HepG2 (cell line): ENCODE measurements at regions not wholly inside any gene's neighbourhood (a gene's known extent, or its start where the extent isn't known, plus 50 kb on each side); places are given as distances from the start of the nearest gene placed in this dataset.

Experiments
- ATAC-seq: fragments of 200-7000 bp; cut with Tn5 transposase; 3 replicates; pipeline ENCODE4 v1.9.1; 2020; ENCODE audit warnings: mild to moderate bottlenecking, moderate library complexity
- BruUV-seq: library from RNA; stranded (reverse); fragments of 400-500 nt; replicated peaks from 2 replicates; lab custom pipeline; 2021; lab: Mats Ljungman, UMichigan
- CTCF ChIA-PET: fragments of 300-600 bp; formaldehyde crosslinking; extraction: SDS; loops from one replicate; lab custom pipeline; 2021; ENCODE audit warnings: low total read pairs, inconsistent platforms, low intra/inter-chr PET ratio; lab: Yijun Ruan, JAX
- POLR2A ChIA-PET: fragments of 350-600 bp; sonication (Branson Sonifier 250); formaldehyde crosslinking; loops from one replicate; lab custom pipeline; 2020; ENCODE audit warnings: antibody characterized with exemption, inconsistent platforms; lab: Yijun Ruan, JAX
- DNase-seq: peaks from one replicate; pipeline ENCODE4 v3.0.0-alpha.2; 2015; ENCODE audit warnings: low spot score
- FAIRE-seq: peaks from 3 replicates; lab custom pipeline; 2011; peaks lifted over from hg19 to GRCh38; lab: Jason Lieb, UNC
- H2AFZ ChIP-seq: one replicate; pipeline ENCODE4 v1.6.1; 2011; ENCODE audit warnings: low read length, inconsistent platforms
- H3K27ac ChIP-seq: fragments of 300-600 bp; 3 replicates; pipeline ENCODE4 v1.8.0; 2011; ENCODE audit warnings: mixed run types, mild to moderate bottlenecking, mixed read lengths, low read length, inconsistent platforms; ENCODE audit not compliant: insufficient read depth; ENCODE audit errors: extremely low read length
- H3K27me3 ChIP-seq, 2 experiments: fragments of 200-600 bp in 1 of 2; 2 replicates in 1 of 2; 3 replicates in 1 of 2; pipeline versions ENCODE4 v1.6.0 to v1.8.0; 2011; ENCODE audit warnings: low read length in 2 of 2, mild to moderate bottlenecking in 2 of 2, moderate library complexity in 2 of 2, inconsistent platforms in 1 of 2; ENCODE audit not compliant: insufficient read depth in 2 of 2, control insufficient read depth in 1 of 2
- H3K36me3 ChIP-seq, 2 experiments: fragments of 200-600 bp in 1 of 2; replicated peaks in 1 of 2; 2 replicates in 1 of 2; 3 replicates in 1 of 2; pipeline versions ENCODE4 v1.5.1 to v1.8.0; 2011; ENCODE audit warnings: low read length in 2 of 2, inconsistent platforms in 1 of 2; ENCODE audit not compliant: insufficient read depth in 2 of 2, control insufficient read depth in 1 of 2
- H3K4me1 ChIP-seq: 2 replicates; pipeline ENCODE4 v1.5.1; 2012; ENCODE audit warnings: low read length, inconsistent platforms; ENCODE audit not compliant: insufficient read depth
- H3K4me2 ChIP-seq: 2 replicates; pipeline ENCODE4 v1.6.0; 2011; ENCODE audit warnings: low read depth, low read length, inconsistent platforms
- H3K4me3 ChIP-seq, 3 experiments: fragments of 200-600 bp in 1 of 3; sonication (generic), shearing (Covaris generic) in 1 of 3; replicated peaks in 1 of 3; 2 replicates each; pipeline ENCODE4 v1.5.1; 2011 to 2016; ENCODE audit warnings: low read length in 3 of 3, inconsistent platforms in 2 of 3, low read depth in 2 of 3, mild to moderate bottlenecking in 2 of 3, control low read depth in 1 of 3, mixed read lengths in 1 of 3; ENCODE audit not compliant: insufficient read depth in 1 of 3
- H3K79me2 ChIP-seq: one replicate; pipeline ENCODE4 v1.6.1; 2011; ENCODE audit warnings: low read length, inconsistent platforms; ENCODE audit not compliant: insufficient read depth
- H3K9ac ChIP-seq: 2 replicates; pipeline ENCODE4 v1.6.0; 2011; ENCODE audit warnings: mild to moderate bottlenecking, low read depth, low read length, inconsistent platforms; ENCODE audit not compliant: insufficient read depth
- H3K9me3 ChIP-seq: 2 replicates; pipeline ENCODE4 v1.5.1; 2012; ENCODE audit warnings: mild to moderate bottlenecking, low read length
- H4K20me1 ChIP-seq: 2 replicates; pipeline ENCODE4 v1.6.0; 2011; ENCODE audit warnings: inconsistent platforms, mild to moderate bottlenecking, low read length, moderate library complexity; ENCODE audit not compliant: insufficient read depth
- ATF7 ChIP-seq, 2 experiments: fragments of 450-650 bp in 1 of 2; sonication (generic) in 1 of 2; formaldehyde crosslinking in 1 of 2; IDR thresholded peaks; 2 replicates each; pipeline versions ENCODE4 v1.4.0 to v1.6.1; 2016 to 2020; ENCODE audit warnings: antibody characterized with exemption in 1 of 2, mild to moderate bottlenecking in 1 of 2, missing genetic modification reagents in 1 of 2
- CBX5 ChIP-seq: sonication (generic); formaldehyde crosslinking; IDR thresholded peaks from 2 replicates; pipeline ENCODE4 v1.4.0; 2020; ENCODE audit warnings: missing genetic modification reagents, borderline replicate concordance
- EED ChIP-seq: sonication (generic); formaldehyde crosslinking; IDR thresholded peaks from 2 replicates; pipeline ENCODE4 v1.5.0; 2020; ENCODE audit warnings: mild to moderate bottlenecking, missing genetic modification reagents
- GATAD2A ChIP-seq: IDR thresholded peaks from 2 replicates; pipeline ENCODE4 v1.6.1; 2016
- GPBP1L1 ChIP-seq: sonication (generic); formaldehyde crosslinking; IDR thresholded peaks from 2 replicates; pipeline ENCODE4 v1.5.0; 2020; ENCODE audit warnings: mild to moderate bottlenecking, missing genetic modification reagents
- MEIS1 ChIP-seq: sonication (generic); formaldehyde crosslinking; IDR thresholded peaks from 2 replicates; pipeline ENCODE4 v1.9.0; 2021; ENCODE audit warnings: mild to moderate bottlenecking, missing genetic modification reagents, moderate library complexity, borderline replicate concordance
- NPAS2 ChIP-seq: sonication (generic); formaldehyde crosslinking; IDR thresholded peaks from 2 replicates; pipeline ENCODE4 v1.8.0; 2022; ENCODE audit warnings: mild to moderate bottlenecking, missing genetic modification reagents, borderline replicate concordance
- RFX3 ChIP-seq: IDR thresholded peaks from 2 replicates; pipeline ENCODE4 v1.6.1; 2016; ENCODE audit warnings: missing biosample characterization, missing genetic modification reagents
- RORA ChIP-seq: sonication (generic); formaldehyde crosslinking; IDR thresholded peaks from 2 replicates; pipeline ENCODE4 v1.5.0; 2020; ENCODE audit warnings: mild to moderate bottlenecking, missing genetic modification reagents, moderate library complexity
- SOX13 ChIP-seq, 3 experiments: fragments of 450-650 bp in 1 of 3; sonication (generic) in 1 of 3; formaldehyde crosslinking in 1 of 3; IDR thresholded peaks in 2 of 3; conservative IDR thresholded peaks in 1 of 3; 2 replicates each; pipeline versions ENCODE4 v1.5.0 to v1.6.1; 2016 to 2020; ENCODE audit warnings: antibody characterized with exemption in 1 of 3, mild to moderate bottlenecking in 1 of 3, missing compliant biosample characterization in 1 of 3, missing genetic modification reagents in 1 of 3, moderate library complexity in 1 of 3
- TAF1 ChIP-seq: sonication (generic); formaldehyde crosslinking; IDR thresholded peaks from 2 replicates; pipeline ENCODE4 v1.4.0; 2020; ENCODE audit warnings: missing genetic modification reagents
- TP53 ChIP-seq: sonication (generic); formaldehyde crosslinking; conservative IDR thresholded peaks from 2 replicates; pipeline ENCODE4 v1.4.0; 2020; ENCODE audit warnings: missing genetic modification reagents
- ZFAT ChIP-seq: sonication (generic); formaldehyde crosslinking; conservative IDR thresholded peaks from 2 replicates; pipeline ENCODE4 v1.8.1; 2023; ENCODE audit warnings: missing genetic modification reagents, inconsistent platforms
- ZNF446 ChIP-seq: sonication (generic); formaldehyde crosslinking; IDR thresholded peaks from 2 replicates; pipeline ENCODE4 v1.5.0; 2020; ENCODE audit warnings: mild to moderate bottlenecking, missing genetic modification reagents
- ZNF468 ChIP-seq: sonication (generic); formaldehyde crosslinking; IDR thresholded peaks from 2 replicates; pipeline ENCODE4 v1.8.0; 2022; ENCODE audit warnings: mild to moderate bottlenecking, moderate library complexity, missing genetic modification reagents
- ZNF549 ChIP-seq: sonication (generic); formaldehyde crosslinking; IDR thresholded peaks from 2 replicates; pipeline ENCODE4 v1.5.0; 2020; ENCODE audit warnings: missing genetic modification reagents
- WGBS: methylation state at CpG from one replicate; pipeline ENCODE4 v1.1.6; 2017; ENCODE audit warnings: low lambda C conversion rate; 5-methylcytosine and 5-hydroxymethylcytosine counted together
- in situ Hi-C: cut with HindIII; loops from 2 replicates; pipeline ENCODE4 v1.10.0; 2017; ENCODE audit warnings: low pct_unique_long_range_greater_than_20kb; ENCODE audit not compliant: extremely low pct_ligation_motif_present
- intact Hi-C: fragments of 100-400 bp; cut with micrococcal nuclease; formaldehyde crosslinking; loops from one replicate; pipeline ENCODE4 v1.10.0; 2022; ENCODE audit not compliant: unreplicated experiment

GRCh38 chr5:99398976-99399375, 470.2 kb upstream of the CHD1 start:
- POLR2A ChIA-PET: no interaction called here
- no peak for ATAC-seq

GRCh38 chr5:99386406-99387077, 457.7 kb upstream of the CHD1 start:
- CTCF ChIA-PET: no interaction called here
- Histone ChIP-seq H2AFZ (no peak overlapping the region), H3K4me3 (no peak overlapping the region), H3K9ac (no peak overlapping the region), H3K79me2 (no peaks in the 10 kb centered on the region), H3K9me3 (peaks cover 16% of the 10 kb centered on the region), H3K27me3 (no peaks in the 10 kb centered on the region), H4K20me1 (no peaks in the 10 kb centered on the region), H3K36me3 (no peaks in the 10 kb centered on the region), H3K4me2 (no peak overlapping the region), H3K27ac (no peak overlapping the region), H3K4me1 (no peaks in the 10 kb centered on the region)
- ATAC-seq (no peak), FAIRE-seq (no peak), DNase-seq (no peak)
- no TSS peak for BruUV-seq
- no peak for TF ChIP-seq GATAD2A
- no peak for TF ChIP-seq ZNF468 (CRISPR knock-in tag)
- TF ChIP-seq ZFAT (CRISPR knock-in tag): no peak
- no peak for TF ChIP-seq MEIS1 (CRISPR knock-in tag)
- TF ChIP-seq SOX13 (IDR thresholded peaks at IDR 0.05): no peak
- no peak for TF ChIP-seq SOX13 (CRISPR knock-in tag; conservative IDR thresholded peaks at IDR 0.05 in 1 of 2, IDR thresholded peaks at IDR 0.05 in 1 of 2)
- no peak for TF ChIP-seq RFX3 (CRISPR knock-in tag)
- TF ChIP-seq ZNF549 (CRISPR knock-in tag): no peak
- no peak for TF ChIP-seq TAF1
- no peak for TF ChIP-seq TP53 (CRISPR knock-in tag)
- WGBS: 18% methylated on average over 1 of the region's 1 CpG
- in situ Hi-C loops (no loop called here), intact Hi-C loops (no loop called here)
- POLR2A ChIA-PET: no interaction called here

More at GRCh38 chr5:99398976-99399375, 470.2 kb upstream of the CHD1 start:
- DNase-seq (no peak), FAIRE-seq (no peak)
- Histone ChIP-seq H3K4me3 (no peak overlapping the region), H3K9me3 (peaks cover 5% of the 10 kb centered on the region), H3K79me2 (no peaks in the 10 kb centered on the region), H2AFZ (no peak overlapping the region), H3K27ac (no peak overlapping the region), H4K20me1 (no peaks in the 10 kb centered on the region), H3K4me2 (no peak overlapping the region), H3K4me1 (no peaks in the 10 kb centered on the region), H3K36me3 (no peaks in the 10 kb centered on the region), H3K9ac (no peak overlapping the region), H3K27me3 (no peaks in the 10 kb centered on the region)
- in situ Hi-C loops (no loop called here), intact Hi-C loops (no loop called here)
- TF ChIP-seq EED (CRISPR knock-in tag) (no peak), NPAS2 (CRISPR knock-in tag) (no peak), CBX5 (CRISPR knock-in tag) (no peak), RORA (CRISPR knock-in tag) (no peak), ZNF446 (CRISPR knock-in tag) (no peak), GPBP1L1 (CRISPR knock-in tag) (no peak), ATF7 (IDR thresholded peaks at IDR 0.05) (no peak), ATF7 (CRISPR knock-in tag; IDR thresholded peaks at IDR 0.05) (no peak)
- no TSS peak for BruUV-seq
- CTCF ChIA-PET: no interaction called here
